HuH-7 (cell line): ENCODE measurements at regions not wholly inside any gene's neighbourhood (a gene's known extent, or its start where the extent isn't known, plus 50 kb on each side); places are given as distances from the start of the nearest gene placed in this dataset.
A peak's percentile ranks its signal among the peaks of the same experiment; 100 is the strongest.

ENCODE experiments used
- DNase-seq: peaks from one replicate; pipeline ENCODE4 v3.0.0; 2011; ENCODE audit warnings: low spot score

DNA sequence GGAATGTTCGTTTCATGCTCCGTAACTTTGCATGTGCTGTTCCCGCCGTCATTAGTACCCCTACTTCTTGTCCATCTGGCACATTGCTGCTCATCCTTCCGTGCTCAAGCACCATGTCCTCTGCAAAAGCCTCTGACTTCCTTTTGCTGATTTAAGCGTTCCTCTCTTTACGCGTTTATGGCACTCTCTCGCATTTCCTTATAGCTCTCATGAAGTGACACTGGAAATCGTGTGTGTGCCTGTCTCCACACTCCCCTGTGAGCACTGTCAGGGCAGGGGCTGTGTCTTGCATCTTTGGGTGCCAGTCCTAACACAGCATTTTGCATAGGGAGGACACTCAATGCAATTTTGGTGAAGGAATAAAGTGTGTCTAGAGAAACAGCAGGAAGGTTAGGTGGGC is 210.6 kb upstream of the FAT1 start:
- no peak for DNase-seq

DNA sequence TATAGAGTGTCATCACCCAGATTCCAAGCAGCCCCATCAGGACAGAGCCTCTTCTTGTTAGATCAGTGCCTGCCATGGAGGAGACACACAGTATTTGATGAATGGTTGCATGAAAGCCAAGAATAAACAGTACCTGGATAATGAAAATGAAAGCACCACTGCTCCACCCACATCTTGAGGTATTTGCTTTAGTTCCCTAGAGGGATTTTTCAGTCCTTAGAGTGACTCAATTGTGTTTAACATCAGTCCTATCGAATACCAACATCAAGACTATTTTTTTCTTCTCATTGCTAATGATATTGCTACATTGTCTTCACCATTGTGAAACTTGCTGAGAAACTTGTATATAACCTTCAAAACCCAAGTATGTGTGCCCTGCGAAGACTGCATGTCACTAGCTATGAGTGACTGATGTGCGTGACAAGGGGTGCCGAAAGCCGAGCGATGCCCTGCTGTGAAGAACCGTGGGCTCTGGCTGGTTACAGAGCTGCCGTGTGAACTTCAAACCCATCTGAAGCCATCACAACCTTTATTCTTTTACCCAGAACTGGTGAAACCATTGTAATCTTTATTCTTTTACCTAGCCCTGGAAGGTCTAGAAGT is 211.3 kb upstream of the FAT1 start:
- no peak for DNase-seq

DNA sequence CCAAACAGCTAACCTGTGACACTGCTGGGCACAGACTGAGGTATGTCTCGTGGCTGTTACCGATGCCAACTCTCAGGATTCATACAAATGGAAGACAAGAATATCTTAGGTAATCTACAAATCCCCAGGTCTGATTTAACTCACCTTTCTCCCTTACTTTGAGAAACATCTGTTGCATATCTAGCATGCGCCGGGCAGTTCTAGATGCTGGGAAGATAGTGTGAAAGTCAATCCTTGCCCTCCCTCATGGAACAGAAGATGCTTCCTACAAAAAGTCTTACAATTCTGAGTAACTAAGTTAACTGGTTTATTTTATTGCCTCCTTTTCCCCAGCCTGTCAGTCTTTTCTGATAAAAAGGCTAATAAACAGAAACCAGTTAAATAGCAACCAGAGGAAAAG is 212.2 kb upstream of the FAT1 start:
- no peak for DNase-seq

DNA sequence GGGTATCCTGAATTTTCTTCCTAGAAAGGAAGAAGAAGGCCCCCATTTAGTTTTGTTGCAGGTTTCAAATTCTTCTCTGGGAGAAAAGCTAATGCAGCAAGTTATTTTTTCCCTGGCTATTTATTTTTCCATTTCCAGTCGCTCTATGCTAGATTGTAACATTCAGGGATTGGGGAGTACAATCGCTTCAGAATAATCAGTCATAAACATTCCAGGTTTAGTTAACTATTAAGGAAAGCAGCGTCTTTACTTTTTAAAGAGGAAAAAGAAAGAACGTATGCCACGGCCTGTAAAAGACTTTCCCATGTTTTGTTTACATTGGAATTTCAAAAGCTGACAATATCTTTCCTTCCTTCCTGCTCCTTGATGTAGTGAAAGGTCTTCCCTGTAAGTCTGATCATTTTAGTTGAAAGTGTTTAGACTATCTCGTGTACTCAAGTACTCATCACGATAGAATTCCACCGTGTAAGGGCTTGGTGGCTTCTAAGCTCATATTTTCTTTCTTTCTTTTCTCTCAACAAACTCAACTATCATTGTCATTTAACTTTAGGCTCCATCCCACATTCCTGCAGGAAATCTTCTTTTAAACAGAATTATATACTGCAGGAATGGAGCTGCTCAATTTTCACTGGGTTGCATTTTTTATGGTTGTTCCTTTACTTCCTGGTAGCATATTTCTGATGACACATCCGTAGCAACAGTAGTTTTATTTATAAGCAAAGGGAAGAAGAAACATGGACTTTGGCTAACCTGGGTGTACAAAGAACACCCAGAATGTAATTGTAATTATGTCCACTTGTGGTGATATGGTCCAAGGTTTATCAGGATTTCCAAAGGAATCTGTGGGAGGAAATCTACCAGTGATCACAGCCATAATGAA is 213.1 kb upstream of the FAT1 start:
- peak; percentile 8 for DNase-seq

DNA sequence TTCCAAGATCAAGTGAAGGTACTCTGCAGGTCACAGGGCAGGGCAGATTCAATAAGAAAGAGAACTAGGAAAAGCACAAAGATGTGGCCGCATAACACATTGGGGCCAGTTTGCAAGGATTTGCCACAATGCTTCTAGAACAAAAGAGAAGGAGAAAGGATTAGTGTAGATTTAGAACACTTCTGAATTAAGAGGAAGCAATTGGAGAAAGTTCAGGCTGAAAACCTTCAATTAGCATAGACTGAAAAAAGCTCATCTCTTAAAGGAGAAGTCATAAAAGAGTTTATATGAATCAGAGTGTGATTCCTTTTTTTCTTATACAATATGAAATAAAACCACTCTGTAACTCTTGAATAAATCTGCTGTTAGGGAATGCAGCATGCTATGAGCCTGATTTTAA is 215.6 kb upstream of the FAT1 start:
- no peak for DNase-seq

DNA sequence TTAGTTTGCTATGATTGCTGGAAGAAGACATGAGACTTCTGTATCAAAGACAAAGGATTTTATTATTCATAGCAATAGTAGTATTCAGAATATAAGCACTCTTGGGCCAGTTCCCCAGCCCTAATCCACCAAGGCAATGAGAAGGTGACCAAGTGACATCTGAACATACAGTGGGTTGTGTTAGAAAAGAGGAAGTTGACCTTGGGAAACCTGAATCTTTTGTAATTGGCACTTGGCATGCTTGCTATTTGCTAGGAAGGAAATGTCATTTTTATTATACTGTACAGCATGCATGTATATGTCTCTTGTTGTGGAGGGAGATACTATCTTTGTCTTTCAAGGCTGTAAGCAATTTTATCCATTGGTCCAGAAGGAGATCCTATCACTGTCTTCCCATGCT is 216.1 kb upstream of the FAT1 start:
- no peak for DNase-seq

DNA sequence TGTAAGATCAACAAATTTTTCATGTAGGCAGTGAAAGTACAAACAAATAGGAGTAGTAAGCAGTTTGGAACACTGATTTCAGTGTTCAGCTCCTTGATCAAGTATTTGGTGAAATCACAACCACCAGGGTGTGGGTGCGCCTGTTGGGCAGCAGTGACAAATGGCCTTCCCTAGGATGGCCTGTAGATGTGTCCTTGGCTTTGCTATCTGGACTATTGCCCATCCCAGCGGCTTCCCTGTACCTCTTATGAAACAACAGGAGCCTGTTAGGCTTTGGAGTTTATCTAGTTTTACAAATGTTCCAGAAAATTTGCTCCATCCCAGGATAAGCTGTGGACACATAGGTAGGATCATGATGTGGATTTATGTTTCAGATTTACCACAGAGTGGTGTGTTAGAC is 216.8 kb upstream of the FAT1 start:
- DNase-seq = no peak

DNA sequence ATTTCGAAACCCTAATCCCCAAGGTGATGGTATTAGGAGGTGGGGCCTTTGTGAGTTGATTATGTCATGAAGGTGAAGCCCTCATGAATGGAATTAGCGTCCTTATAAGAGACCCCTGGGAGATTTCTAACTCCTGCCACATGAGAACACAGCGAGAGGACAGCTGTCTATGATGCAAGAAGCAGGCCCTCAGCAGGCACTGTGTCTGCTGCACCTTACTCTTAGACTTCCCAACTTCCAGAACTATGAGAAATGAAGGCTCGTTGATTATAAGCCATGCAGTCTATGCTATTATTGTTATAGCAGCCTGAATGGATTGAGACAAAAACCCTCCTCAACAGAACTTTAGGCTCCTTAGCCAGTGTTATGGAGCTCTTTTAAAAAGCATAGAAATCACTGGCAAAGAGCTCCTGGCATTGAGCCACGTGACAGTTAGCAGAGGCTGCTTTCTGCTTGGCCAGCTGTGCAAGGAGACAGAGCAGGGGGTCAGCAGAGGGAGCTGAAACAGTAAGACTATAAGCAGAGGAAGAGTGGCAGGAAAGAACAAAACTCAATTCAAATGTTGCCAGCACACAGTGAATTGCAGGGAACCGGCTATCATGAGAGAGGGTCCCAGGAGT is 219.2 kb upstream of the FAT1 start:
- DNase-seq = no peak

DNA sequence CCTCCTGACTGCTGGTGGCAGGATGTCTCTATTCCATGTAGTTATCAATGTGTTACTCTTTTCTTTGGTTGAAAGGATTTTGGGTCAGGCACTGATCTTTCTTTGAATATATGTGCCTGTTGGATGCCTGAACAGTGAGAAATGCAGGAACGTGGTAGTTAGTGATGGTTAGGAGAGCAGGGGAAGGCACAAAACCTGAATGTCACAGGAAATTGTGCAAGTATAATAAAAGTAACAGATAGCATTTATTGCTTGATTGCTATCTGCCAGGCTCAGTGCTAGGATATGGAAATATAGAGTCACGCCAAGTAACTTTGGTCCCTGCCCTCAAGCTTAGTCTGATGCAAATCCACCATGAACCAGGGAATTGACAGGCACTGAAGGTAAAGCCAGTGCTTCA is 219.8 kb upstream of the FAT1 start:
- no peak for DNase-seq

DNA sequence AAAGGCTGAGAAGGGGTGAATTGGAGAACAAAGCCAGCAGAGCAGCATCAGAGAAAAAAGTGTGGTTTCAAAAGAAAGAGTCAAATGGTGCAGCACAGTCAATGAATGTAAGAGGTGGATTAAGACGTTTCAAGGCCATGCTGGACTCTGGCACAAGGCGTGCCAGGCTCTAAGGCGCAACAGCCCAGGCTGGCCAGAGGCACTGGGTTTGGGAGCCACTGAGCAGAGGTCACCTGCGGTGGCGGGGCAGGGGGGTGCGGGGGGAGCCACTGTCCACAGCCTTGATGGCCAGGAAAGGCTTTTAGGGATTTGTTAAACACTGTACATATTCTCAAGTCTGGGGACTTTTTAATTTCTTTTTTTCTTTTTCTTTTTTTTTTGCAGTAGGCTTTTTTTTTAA is 222.5 kb upstream of the FAT1 start:
- no peak for DNase-seq

DNA sequence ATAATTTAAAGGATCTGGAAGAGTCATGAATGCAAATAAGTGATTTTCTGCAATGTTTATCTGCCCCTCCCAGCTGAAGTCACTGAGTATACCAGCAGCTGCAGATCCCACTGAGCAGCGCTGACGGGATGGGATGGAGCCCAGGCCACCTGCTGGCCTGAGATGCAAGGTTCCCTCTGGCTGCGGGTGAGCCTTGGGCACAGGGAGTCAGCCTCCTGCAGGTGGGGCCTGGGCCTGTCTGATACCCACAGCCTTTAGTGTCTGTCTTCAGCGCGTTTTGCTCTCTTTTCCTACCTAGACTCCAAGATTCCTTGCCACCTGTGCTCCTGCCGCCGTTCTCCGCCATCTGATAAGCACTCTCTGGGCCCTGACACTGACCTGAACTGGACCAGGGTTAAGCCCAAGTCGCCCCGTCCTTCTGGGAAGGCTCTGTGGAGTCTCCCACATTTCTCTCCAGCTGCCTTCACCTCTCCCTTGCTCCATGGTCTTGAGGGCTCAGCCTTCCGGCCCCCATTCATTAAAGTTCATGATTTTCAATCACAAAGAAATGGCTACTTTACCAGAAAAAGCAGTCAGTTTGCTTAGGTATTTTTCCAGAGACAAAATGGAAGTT is 223.1 kb upstream of the FAT1 start:
- DNase-seq = peak; percentile 25

DNA sequence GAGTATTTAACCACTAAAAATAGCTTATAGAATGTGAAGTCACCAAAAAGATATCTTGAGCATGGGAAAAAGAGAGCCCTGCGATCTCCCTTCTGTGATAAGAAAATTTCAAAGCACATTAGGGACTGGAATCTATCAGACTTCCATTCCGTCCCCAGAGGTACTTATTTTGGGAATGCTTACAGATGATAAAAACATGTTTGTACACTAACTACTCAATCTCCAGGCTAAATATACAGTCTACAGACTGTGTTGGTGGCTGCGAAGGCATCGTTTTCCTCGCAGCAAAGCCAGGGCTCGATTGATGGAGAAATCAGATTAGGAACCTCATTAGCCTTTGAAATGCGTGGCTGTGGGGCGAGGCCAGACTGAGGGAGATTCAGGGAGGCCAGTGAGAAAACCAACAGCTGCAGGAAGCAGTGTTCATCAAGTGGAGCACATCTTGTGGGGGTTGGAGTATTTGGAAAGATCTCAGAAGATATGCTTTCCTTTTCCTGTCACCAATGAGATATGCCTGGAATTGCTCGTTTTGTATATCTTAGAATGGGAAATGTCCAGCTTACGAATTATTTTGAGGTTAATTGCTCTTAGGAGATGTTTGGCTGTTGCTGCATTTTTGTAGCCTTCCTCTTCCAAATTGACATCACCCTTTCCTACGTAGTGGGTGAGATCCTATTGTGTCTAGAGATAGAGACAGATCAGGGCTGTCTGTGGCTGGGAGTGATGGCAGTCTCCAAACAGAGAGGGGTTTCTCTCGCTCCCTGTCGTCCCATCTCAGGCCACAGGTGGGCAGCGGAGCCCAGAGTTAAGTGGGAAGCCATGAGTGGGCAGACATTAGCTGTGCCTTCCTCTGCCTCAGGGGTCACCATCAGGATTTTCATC is 224.9 kb upstream of the FAT1 start:
- DNase-seq = no peak

DNA sequence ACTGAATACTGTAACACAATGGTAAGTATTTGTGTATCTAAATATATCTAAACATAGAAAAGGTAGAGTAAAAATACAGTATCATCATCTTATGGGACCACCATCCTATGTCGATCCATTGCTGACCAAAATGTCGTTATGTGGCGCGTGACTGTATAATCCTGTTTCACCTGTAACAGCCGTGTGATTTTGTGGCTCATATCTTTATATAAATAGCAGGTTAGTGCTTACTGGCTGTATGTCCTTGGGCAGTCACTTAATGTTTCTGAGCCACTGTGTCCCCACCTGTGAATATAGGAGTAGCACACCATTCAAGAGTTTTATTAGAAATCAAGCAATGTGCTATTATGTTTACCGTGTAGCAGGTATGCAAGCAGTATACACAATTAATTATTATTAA is 226.2 kb upstream of the FAT1 start:
- no peak for DNase-seq

DNA sequence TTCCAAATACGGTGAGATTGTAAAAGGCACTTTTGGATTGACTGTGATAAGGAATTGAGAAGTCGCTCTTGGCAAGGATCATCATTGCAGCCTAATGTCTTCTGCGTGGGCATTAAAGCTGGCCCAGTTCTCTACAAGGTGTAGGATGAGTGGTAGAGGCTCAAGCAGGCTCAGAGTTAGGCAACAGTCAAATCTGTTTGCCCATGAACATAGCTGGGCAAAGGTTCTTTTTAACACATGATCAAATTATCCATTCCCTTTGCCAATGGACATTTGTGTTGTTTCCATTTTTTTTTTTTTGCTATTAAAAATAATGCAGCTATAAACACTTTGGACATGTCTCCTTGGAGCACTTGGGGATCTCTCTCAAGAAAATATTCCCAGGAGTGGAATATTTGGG is 229.1 kb upstream of the FAT1 start:
- no peak for DNase-seq

DNA sequence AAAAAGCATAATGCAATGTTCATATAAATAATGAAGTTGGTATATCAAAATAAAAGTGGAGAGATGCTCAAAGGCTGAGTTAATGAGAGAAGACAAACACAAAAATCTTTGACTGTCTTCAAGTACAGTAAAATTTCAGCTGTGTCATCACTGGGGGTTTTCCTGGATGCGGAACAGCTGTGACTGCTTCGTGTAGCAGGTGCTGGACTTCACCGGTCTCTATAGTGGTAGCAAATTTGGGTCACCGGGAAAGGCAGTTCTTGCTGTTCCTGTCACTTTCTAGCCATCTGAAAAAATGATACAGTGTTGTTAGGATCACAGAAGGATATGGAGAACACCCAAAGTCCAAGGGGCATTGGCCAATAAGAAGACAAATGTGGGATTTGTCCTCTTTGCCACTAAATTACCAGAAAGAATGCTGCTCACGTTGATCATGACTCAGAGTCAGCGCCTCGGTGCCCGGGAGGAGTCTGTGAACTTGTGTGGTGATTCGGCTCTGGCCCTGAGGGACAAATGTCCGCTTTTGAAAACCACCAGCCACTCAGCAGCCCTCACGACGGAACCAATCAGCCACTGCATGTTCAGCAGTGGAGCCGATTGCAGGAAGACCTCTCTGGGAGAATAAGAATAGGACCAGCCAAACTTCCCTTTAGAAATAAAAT is 230.1 kb upstream of the FAT1 start:
- DNase-seq = no peak

DNA sequence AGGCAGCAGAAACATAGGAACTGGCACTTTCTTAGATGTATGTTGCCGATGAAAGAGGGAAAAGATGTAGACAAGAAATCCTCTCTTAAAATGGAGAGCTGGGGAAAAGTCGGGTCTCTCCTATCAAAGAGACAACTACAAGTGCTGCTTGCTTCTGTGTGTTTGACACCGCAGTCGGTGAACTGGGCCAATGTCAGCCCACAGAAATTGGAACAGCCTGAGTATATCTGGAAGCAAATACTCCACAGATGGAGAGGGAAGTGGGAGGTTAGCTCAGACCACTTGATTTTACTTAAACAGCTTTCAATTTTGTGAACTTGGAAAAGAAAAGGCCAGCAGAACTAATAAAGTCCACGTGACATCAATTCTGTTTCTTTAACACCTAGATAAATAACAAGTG is 230.9 kb upstream of the FAT1 start:
- DNase-seq = no peak

DNA sequence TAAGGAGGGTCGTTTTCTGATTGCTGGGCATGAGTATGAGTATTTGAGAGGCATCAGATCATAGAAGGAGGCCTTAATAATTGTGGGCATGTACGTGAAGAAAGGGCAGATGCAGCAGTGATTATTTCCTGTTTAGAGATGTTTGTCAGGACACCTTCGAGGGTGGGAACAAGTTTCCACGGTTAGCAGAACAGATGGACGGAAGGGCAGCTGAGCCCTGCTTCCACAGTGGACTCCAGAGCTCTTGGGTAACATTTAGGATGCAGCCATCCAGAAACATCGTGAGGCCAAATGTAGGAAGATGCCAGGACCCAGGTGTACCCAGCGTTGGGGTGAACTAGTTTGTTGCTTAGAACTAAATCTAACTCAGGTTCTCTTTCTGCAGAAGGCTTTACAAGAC is 231.3 kb upstream of the FAT1 start:
- DNase-seq = no peak

DNA sequence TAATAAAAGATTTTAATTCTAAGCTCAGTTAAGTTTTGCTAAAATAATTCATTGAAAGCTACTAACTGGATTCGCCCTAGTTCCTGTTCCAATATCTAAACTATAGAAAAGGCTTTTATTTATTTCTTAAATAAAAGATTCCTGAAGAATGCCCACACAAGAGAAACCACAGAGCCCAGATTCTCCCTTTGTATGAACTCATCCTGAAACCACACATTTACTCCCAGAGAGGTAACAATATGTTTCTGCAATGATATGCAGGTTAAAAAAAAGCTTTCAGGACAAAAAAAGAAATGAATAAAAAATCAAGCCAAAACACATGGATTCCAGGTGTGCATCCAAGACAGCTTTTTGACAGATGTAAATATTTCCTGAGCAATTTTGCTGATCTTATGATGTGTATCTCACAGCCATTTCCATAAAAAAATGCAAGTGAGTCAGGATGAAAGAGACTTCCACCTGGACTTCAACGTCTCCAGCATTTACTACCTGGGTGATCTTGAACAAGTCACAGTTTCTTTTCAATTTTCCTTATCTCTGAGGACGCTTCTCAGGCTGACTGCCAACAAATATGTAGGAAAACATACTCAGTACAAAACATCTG is 234.4 kb upstream of the FAT1 start:
- DNase-seq = no peak

DNA sequence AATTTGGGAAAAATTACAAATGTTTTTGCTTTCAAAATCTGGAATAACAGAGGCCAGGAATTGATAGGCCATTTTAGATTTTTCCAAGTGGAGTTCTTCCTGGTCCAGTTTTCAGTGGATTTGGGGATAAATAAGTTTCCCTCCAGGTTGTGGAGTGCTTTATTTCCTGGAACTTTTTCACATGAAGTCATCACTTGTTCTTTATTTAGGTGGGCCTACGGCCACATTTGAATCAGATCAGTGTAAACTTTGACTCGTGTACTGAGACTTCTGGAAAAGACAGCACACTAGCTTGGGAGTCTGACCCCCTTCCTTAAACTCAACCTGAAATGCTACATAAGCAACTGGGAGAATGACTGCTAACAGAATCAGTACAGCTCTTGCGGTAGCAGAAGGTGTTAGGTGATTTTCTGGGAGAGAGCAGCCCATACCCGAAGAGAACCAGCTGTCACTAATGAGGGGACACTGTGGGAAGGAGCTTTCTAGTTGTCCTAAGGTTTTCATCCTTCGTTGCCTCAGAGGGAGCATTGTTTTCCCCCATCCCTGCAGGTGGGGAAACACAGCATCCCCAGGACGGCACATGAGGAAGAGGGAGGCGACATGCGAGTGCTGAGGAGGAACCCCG is 235.2 kb upstream of the FAT1 start:
- DNase-seq = no peak

DNA sequence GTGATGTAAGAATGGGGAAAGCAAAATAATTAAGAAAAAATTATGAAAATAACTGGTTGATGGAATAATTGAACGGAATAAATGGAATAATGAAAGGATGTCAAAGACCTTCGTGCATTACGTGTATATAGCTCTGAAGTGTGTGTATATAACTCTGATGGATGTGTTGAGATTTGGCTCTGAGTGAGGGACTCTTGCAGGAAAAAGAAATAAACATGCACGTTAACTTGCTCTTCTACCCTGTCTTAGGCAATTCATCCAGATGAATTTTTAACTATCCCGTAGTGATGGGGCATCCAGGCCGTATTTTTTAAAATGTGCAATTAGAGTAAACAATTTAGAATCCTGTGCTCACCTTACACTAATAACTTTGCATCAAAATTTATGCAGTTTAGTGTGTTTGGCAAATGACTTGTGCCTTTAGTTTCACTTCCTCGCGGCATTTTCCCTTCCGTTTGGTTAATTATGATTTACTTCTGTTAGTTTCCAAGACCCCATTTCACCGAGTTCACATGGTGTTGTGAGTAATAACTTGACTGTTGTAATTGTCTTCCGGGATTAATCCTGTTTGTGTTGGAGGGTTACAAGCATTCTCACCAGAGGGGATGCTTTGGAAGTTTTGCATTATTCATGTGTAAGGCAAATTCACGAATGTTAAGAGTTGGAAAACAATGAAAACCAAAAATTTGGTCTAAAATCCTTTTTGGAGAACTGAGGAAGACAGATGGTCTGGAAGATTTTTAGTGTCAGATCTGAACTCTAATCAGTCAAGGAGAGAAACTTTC is 256.5 kb upstream of the FAT1 start:
- no peak for DNase-seq
